ENCODE measurements at regions not wholly inside any gene's neighbourhood (a gene's known extent, or its start where the extent isn't known, plus 50 kb on each side); places are given as distances from the start of the nearest gene placed in this dataset.

DNA sequence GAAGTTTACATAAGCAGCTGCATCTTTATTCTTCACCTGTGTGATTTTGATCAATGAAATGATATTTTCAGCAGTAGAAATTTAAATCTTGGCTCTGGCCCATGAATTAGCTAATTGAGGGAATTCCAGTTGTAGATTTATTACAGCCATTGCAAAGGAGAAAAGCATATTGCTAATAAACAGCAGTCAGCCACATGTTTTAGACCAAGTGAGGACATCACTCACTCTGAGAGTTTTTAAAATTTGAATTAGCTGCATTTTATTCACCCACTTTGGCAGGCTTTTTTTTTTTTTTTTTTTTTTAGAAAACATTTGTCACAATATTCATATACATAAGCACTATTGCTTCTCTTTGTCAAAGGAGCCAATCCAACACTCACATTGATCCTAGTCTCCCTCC, 479.4 kb upstream of the VRK2 start:
- Histone ChIP-seq H4K20me1 (ENCODE audit: insufficient read depth) (no peaks in the 10 kb centered on the region), H3K4me1 (ENCODE audit: control insufficient read depth in 1 of 2, insufficient read depth in 2 of 2, low read depth in 1 of 2, low read length in 1 of 2) (no peaks in the 10 kb centered on the region), H3K9me3 (no peaks in the 10 kb centered on the region), H3K4me2 (no peak overlapping the region), H2AFZ (ENCODE audit: low read depth) (no peak overlapping the region), H3K27ac (ENCODE audit: low read depth in 2 of 2, low read length in 1 of 2) (no peak overlapping the region), H3K36me3 (replicated peaks in 1 of 2; ENCODE audit: control insufficient read depth in 1 of 2, insufficient read depth in 2 of 2, low read length in 1 of 2) (no peaks in the 10 kb centered on the region), H3K9me2 (no peaks in the 10 kb centered on the region), H3F3A (replicated peaks; ENCODE audit: insufficient read depth) (no peaks in the 10 kb centered on the region), H3K4me3 (ENCODE audit: low read depth in 2 of 2, low read length in 1 of 2) (no peak overlapping the region), H3K27me3 (ENCODE audit: insufficient read depth) (peaks cover 7% of the 10 kb centered on the region; the same call in 1 of the 2 replicates), H3K9ac (no peak overlapping the region), H3K79me2 (ENCODE audit: insufficient read depth) (no peaks in the 10 kb centered on the region)
- ChIA-PET POLR2A (no interaction called here), CTCF (no interaction called here)
- no peak for DNase-seq
- TF ChIP-seq FOXJ3 (CRISPR knock-in tag; IDR thresholded peaks at IDR 0.05) (no peak), NFIC (IDR thresholded peaks at IDR 0.05; ENCODE audit: borderline replicate concordance) (no peak), TEAD4 (IDR thresholded peaks at IDR 0.05; ENCODE audit: borderline replicate concordance, insufficient read depth) (no peak), GABPA (IDR thresholded peaks at IDR 0.05; ENCODE audit: low read depth) (no peak), POLR2AphosphoS5 (IDR thresholded peaks at IDR 0.05; ENCODE audit: low read depth, low read length) (no peak), GATA2 (CRISPR knock-in tag; IDR thresholded peaks at IDR 0.05) (no peak), NRF1 (IDR thresholded peaks at IDR 0.05; ENCODE audit: low read depth, low read length) (no peak), RXRA (IDR thresholded peaks at IDR 0.05; ENCODE audit: borderline replicate concordance, low read depth) (no peak), CTCF (IDR thresholded peaks at IDR 0.05) (no peak), MXI1 (IDR thresholded peaks at IDR 0.05; ENCODE audit: low read depth, low read length) (no peak), YY1 (IDR thresholded peaks at IDR 0.05; ENCODE audit: low read depth) (no peak), FOSL2 (IDR thresholded peaks at IDR 0.05; ENCODE audit: borderline replicate concordance, low read depth) (no peak)
- TF ChIP-seq, protein P1, sequence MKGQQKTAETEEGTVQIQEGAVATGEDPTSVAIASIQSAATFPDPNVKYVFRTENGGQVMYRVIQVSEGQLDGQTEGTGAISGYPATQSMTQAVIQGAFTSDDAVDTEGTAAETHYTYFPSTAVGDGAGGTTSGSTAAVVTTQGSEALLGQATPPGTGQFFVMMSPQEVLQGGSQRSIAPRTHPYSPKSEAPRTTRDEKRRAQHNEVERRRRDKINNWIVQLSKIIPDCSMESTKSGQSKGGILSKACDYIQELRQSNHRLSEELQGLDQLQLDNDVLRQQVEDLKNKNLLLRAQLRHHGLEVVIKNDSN (IDR thresholded peaks at IDR 0.05; ENCODE audit: borderline replicate concordance, low read depth): no peak

- POLR2A ChIA-PET: no interaction called here
- TF ChIP-seq EZH2phosphoT487 (IDR thresholded peaks at IDR 0.05; ENCODE audit: borderline replicate concordance, low read depth) (no peak), GABPA (IDR thresholded peaks at IDR 0.05; ENCODE audit: low read depth) (no peak), PBX3 (IDR thresholded peaks at IDR 0.05) (no peak), FOXM1 (IDR thresholded peaks at IDR 0.05; ENCODE audit: low read depth) (no peak), NRF1 (IDR thresholded peaks at IDR 0.05; ENCODE audit: low read depth, low read length) (no peak), SIN3A (IDR thresholded peaks at IDR 0.05; ENCODE audit: borderline replicate concordance, low read depth, low read length) (no peak), CHD2 (IDR thresholded peaks at IDR 0.05; ENCODE audit: low read length, partially characterized antibody) (no peak), TEAD4 (IDR thresholded peaks at IDR 0.05; ENCODE audit: borderline replicate concordance, insufficient read depth) (no peak), EP300 (IDR thresholded peaks at IDR 0.05; ENCODE audit: borderline replicate concordance in 1 of 2, low read depth in 1 of 2, low read length in 1 of 2) (no peak), JUND (IDR thresholded peaks at IDR 0.05) (no peak), RFX5 (IDR thresholded peaks at IDR 0.05; ENCODE audit: low read length) (no peak)
- TF ChIP-seq, protein P2, sequence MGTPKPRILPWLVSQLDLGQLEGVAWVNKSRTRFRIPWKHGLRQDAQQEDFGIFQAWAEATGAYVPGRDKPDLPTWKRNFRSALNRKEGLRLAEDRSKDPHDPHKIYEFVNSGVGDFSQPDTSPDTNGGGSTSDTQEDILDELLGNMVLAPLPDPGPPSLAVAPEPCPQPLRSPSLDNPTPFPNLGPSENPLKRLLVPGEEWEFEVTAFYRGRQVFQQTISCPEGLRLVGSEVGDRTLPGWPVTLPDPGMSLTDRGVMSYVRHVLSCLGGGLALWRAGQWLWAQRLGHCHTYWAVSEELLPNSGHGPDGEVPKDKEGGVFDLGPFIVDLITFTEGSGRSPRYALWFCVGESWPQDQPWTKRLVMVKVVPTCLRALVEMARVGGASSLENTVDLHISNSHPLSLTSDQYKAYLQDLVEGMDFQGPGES (IDR thresholded peaks at IDR 0.05; ENCODE audit: low read depth, low read length): no peak
- TF ChIP-seq, protein P1 (IDR thresholded peaks at IDR 0.05; ENCODE audit: borderline replicate concordance, low read depth): no peak
Observed at GRCh38 chr2:57569396-57569795, 477.2 kb upstream of the VRK2 start.

More at GRCh38 chr2:57569396-57569795, 477.2 kb upstream of the VRK2 start:
- no peaks in the 10 kb centered on the region for H3K79me2 ChIP-seq (ENCODE audit: insufficient read depth)
- H3K9me2 ChIP-seq: no peaks in the 10 kb centered on the region
- no peak overlapping the region for H3K9ac ChIP-seq
- no peaks in the 10 kb centered on the region for H3K36me3 ChIP-seq (replicated peaks in 1 of 2; ENCODE audit: control insufficient read depth in 1 of 2, insufficient read depth in 2 of 2, low read length in 1 of 2)
- H3K4me1 ChIP-seq (ENCODE audit: control insufficient read depth in 1 of 2, insufficient read depth in 2 of 2, low read depth in 1 of 2, low read length in 1 of 2): no peaks in the 10 kb centered on the region
- H3K9me3 ChIP-seq: no peaks in the 10 kb centered on the region
- no peak for DNase-seq
- no peak overlapping the region for H3K4me3 ChIP-seq (ENCODE audit: low read depth in 2 of 2, low read length in 1 of 2)
- H4K20me1 ChIP-seq (ENCODE audit: insufficient read depth): no peaks in the 10 kb centered on the region
- H3K27ac ChIP-seq (ENCODE audit: low read depth in 2 of 2, low read length in 1 of 2): no peak overlapping the region
- CTCF ChIA-PET: no interaction called here
- H3F3A ChIP-seq (replicated peaks; ENCODE audit: insufficient read depth): no peaks in the 10 kb centered on the region
- no peak overlapping the region for H3K4me2 ChIP-seq
- H2AFZ ChIP-seq (ENCODE audit: low read depth): no peak overlapping the region
- H3K27me3 ChIP-seq (ENCODE audit: insufficient read depth): no peaks in the 10 kb centered on the region
